Skeletal muscle cell (primary cell): ENCODE measurements at regions not wholly inside any gene's neighbourhood (a gene's known extent, or its start where the extent isn't known, plus 50 kb on each side); places are given as distances from the start of the nearest gene placed in this dataset.

Source experiments
- DNase-seq: peaks from one replicate; pipeline ENCODE4 v3.0.0-alpha.2; 2010; ENCODE audit warnings: low read depth
- H3K4me3 ChIP-seq: 2 replicates; pipeline ENCODE4 v1.5.1; 2011; ENCODE audit warnings: low read depth, mild to moderate bottlenecking, control low read depth, low read length, moderate library complexity

DNA sequence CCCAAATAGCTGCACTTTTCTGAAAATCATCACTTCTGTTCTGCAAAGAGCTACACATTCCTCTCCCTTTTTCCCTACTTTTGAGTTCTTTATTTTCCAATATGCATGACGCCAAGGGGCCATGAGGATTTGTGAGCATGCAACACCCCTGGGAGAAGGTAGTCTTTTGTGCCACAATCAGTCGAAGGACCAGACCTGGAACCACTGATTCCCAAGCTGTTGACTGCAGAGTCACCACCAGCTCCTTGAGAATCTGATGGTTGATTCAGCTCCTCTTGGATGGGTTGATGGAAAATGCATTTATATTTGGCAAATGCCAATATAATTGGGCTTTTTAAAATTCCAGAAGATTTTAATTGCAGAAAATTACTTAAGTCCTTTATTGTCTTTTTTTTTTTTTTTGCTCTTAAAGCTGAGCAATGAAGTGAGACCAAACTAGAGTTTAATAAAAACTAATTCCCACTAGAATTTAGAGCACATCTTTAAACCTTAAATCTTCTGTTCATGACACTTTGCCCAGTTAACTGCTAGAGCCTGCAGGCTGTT is 554.1 kb downstream of the TNS3 start:
- no peak for DNase-seq
- no peak overlapping the region for H3K4me3 ChIP-seq

DNA sequence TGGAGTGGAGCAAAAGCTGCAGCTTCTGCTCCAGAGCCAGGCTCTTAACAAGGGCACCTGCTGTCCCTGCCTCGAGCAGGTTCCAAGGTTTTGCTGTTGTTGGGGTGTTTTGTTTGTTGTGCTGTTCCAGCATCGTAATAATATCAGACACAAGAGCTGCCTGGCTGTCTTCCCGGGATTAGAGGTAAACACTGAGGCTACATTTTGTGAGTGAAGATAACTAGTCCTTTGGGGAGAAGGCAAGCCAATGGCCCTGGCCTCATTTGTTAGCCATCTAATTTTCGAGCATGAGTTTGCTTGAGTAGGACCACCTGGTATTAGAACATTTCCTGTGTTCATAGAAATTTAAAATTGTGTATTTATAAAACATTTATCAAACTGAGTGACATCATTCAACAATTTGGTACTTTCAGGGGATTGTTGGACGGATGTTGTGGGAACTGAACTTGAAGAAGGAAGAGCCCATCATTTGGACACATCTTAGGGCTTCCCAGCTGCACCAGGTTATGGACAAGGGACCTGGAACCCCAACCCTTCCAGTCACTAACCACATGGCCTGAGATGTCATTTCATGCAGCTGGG is 555.0 kb downstream of the TNS3 start:
- no peak overlapping the region for H3K4me3 ChIP-seq
- no peak for DNase-seq

DNA sequence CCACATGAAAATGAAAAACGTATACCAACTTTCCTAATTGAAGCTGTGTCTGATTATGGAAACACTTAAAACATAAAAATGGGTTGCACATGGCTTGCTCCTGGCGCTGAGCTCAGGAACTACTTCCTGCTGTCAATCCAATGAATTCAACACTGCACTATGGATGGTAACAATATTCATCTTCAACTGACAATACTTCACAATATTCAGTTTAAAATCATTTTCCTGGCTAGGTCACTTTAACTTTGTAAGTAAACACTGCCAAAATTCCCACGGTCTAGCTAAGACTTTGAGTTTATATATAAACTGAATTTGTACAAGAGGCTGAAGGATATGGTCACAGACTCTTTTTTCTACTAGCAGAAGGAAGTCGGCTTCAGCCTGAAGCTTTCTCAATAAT is 556.9 kb downstream of the TNS3 start:
- no peak overlapping the region for H3K4me3 ChIP-seq
- DNase-seq: no peak

GRCh38 chr7:47008461-47008860 is 573.5 kb downstream of the TNS3 start:
- no peak for DNase-seq
- H3K4me3 ChIP-seq: no peak overlapping the region

GRCh38 chr7:47007471-47007870 is 574.4 kb downstream of the TNS3 start:
- DNase-seq: no peak
- H3K4me3 ChIP-seq: no peak overlapping the region

- no peak overlapping the region for H3K4me3 ChIP-seq
- no peak for DNase-seq
Measured at GRCh38 chr7:47000561-47000960, 581.4 kb downstream of the TNS3 start.

DNA sequence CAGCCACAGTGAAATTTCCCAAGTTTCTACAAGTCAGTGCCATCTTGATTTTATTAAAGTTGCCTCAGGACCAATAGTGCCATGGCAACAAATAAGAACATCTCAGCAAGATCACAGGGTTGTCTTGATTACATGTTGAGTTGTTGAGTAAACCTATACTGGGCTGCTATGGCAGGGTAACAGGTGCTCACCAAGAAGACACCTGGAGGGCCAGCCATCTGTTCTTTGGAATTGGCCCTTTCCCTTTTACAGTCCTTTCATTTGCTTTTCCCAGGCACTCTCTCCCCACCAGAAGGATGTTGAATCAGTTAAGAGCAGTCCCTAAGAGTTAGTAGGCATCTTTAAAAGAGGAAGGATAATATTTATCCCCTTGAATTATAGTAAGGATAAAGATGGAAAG is 582.0 kb downstream of the TNS3 start:
- DNase-seq: no peak
- H3K4me3 ChIP-seq: no peak overlapping the region

DNA sequence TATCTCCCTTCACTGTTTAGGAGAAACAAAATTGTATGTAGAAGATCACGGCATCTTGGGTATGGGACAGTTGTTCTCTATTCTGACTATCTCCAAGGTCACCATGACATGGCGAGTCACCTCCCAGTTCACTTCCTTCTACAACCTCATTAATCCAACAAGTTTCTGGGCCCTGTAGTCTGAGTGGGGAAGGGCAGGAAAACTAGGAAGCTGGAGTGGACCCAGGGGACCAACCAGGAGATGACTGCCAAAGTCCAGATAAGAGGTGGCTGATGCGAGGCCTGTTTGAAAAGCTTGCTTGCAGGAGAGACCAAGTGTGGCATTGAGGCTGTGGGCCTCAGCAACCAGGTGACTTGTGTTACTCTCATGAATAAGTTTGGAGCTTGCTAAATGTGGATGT is 584.9 kb downstream of the TNS3 start:
- DNase-seq: no peak

GRCh38 chr7:46993396-46993795 is 588.5 kb downstream of the TNS3 start:
- DNase-seq: no peak
- H3K4me3 ChIP-seq: no peak overlapping the region

More for the DNA sequence above, 584.9 kb downstream of the TNS3 start:
- H3K4me3 ChIP-seq: no peak overlapping the region

DNA sequence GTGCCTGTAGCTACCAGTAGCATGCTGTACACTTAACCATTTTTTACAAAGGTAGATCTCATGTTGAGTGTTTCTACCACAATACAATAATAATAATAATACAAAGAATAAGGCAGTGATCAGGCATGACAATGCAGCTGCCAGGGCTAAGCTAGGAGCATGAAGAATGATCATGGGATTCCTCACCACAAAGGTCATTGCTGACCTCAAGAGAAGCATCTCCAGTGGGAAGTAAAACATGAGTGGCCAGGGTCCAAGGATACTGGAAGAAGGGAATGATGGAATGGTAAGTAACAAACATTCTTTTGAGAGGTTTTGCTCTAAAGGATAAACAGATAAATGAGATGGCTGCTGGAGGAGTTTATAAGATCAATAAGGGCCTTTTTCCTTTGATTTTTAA is 591.1 kb downstream of the TNS3 start:
- peak; percentile 39 for DNase-seq
- H3K4me3 ChIP-seq: no peak overlapping the region

GRCh38 chr7:46989247-46989646 is 592.7 kb downstream of the TNS3 start:
- DNase-seq: no peak
- no peak overlapping the region for H3K4me3 ChIP-seq

DNA sequence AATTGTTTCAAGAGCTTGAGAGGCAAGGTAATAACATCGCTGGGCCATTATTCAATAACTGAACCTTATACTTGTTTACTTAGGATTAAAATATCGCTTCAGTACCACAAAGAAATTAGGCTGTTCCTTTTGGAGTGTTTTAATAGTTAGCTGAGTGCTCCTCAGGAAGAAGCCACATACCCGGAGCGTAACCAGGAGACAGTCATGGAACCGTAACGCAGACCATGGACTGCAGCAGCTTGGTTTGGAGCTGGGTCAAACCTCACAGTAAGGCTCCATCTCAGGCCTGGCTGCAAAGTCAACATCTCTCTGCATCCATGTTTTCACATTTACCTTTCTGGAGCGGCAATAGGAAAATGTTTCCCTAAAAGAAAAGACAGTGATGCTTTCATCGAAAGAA is 599.0 kb downstream of the TNS3 start:
- no peak overlapping the region for H3K4me3 ChIP-seq
- no peak for DNase-seq

GRCh38 chr7:46979439-46979838 is 602.5 kb downstream of the TNS3 start:
- no peak for DNase-seq

DNA sequence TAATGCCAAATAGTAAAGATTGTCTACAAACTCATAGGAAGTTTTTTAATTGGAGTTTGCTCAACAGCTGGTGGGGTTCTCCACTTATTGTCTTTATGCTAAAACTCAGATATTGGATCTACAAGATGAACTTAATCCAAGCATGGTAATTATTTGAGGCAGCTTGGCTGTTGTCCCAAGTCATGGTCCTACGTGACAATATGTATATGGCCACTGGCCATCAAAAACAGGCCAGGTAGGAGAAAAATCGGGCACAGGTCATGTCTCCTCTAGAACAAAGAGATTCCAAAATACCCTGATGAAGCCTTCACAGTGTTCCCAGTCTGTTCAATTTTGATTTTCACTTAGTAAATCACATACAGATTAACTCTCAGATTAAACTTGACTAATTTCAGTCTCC is 606.4 kb downstream of the TNS3 start:
- H3K4me3 ChIP-seq: no peak overlapping the region
- no peak for DNase-seq

More at GRCh38 chr7:46979439-46979838, 602.5 kb downstream of the TNS3 start:
- H3K4me3 ChIP-seq: no peak overlapping the region

- peak; percentile 43 for DNase-seq
- no peak overlapping the region for H3K4me3 ChIP-seq
Measured at GRCh38 chr7:46972205-46972604, 609.7 kb downstream of the TNS3 start.

DNA sequence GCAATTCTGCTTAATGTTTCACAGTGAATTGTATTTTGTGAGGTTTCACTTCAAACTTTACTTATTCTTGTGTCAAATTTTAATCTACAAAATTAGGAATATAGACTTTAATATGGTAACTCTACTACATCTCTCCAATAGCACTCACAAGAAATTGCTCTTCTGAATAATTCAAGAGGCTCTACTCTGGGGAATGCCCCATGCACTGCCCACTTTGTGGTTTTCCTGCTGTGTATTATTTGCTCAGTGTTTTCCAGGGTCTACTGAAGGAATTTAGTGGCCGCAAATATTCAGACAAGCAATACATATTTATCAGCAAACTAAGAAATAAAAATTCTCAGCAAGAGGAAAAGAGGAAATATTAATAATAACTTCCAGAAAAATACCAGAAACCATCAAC is 611.4 kb downstream of the TNS3 start:
- H3K4me3 ChIP-seq: no peak overlapping the region
- DNase-seq: no peak

DNA sequence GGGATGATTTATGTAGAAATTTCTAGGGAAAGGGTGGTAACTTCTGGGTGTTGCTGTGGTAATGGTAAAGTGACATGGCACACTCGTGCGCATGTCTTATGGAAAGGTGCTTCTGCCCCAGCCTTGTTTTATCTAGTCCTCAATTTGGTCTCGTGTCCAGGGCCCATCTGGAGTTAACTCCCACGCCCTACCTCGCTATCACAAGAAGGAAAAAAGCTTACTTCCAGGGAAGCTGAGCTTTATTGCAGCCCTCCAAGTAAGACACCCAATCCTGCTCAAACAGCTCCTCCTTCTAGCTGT is 611.8 kb downstream of the TNS3 start:
- no peak overlapping the region for H3K4me3 ChIP-seq
- DNase-seq: no peak

DNA sequence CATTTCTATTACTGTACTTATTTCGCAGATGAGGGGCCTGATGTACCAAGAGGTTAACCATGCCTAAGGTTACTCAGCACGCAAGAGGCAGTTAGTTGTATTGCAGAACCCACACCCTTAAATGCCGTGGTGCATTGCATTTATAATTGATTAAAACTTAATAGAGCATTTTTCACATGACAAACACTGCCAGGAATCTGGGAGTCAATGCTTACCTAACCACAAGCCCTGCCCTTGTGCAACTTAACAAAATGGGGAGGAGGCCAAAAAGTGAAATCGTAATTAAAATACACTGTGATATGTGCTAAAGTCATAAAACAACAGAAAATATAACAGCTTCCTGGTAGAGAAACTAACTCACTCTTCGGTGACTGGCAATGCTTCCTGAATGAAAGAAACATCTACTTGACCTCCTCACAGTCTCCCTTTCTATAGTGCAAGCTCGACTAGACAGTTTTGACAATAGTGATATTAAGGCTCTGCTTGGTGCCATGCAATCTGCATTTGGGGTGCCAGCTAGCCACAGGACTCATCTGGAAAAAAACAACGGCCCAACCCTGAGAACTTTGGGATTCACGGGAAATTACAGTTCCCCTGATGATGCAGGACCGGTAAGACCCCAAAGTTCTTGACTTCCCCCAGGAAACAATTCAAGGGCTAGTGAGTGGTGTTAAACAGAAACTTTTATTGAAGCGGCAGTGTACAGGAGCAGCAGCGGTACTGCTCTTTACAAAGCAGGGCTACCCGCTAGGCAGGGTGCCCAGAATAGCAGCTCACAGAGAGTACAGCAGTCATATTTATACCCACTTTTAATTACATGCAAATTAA is 612.4 kb downstream of the TNS3 start:
- H3K4me3 ChIP-seq: no peak overlapping the region
- peak; percentile 36 for DNase-seq

DNA sequence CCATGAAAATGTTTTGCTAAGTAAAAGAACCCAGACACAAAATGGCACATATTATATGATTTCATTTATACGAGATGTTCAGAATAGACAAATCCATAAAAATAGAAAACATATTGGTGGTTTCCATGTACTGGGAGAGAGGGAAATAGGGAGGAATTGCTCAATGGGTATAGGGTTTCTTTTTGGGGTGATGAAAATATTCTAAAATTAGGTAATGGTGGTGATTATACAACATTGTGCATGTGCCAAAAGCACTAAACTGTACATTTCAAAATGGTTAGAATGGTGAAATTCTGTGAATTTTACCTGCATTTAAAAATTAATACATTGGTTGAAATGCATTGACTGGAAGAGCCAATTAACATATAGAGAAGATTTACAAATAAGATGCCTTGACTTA is 613.9 kb downstream of the TNS3 start:
- DNase-seq: no peak
- H3K4me3 ChIP-seq: no peak overlapping the region

GRCh38 chr7:46963719-46964118 is 618.2 kb downstream of the TNS3 start:
- H3K4me3 ChIP-seq: no peak overlapping the region
- DNase-seq: no peak

- H3K4me3 ChIP-seq: no peak overlapping the region
- DNase-seq: no peak
Measured at GRCh38 chr7:46960970-46961369, 620.9 kb downstream of the TNS3 start.
